Testis (tissue), 2 donors: ENCODE measurements at regions not wholly inside any gene's neighbourhood (a gene's known extent, or its start where the extent isn't known, plus 50 kb on each side); places are given as distances from the start of the nearest gene placed in this dataset.

ENCODE experiments used
- POLR2A ChIP-seq: fragments of 450-650 bp; IDR thresholded peaks from one replicate; pipeline ENCODE4 v1.6.1; 2017; ENCODE audit warnings: antibody characterized with exemption, mild to moderate bottlenecking, moderate library complexity
- TF ChIP-seq, protein P1 (sequence below), 3 experiments: fragments of 450-650 bp in 2 of 3; fragments of 200-600 bp in 1 of 3; sonication (generic) in 1 of 3; IDR thresholded peaks; one replicate each; pipeline ENCODE4 v1.5.1; 2016 to 2019; ENCODE audit warnings: antibody characterized with exemption in 3 of 3, mild to moderate bottlenecking in 2 of 3, moderate library complexity in 1 of 3

DNA sequence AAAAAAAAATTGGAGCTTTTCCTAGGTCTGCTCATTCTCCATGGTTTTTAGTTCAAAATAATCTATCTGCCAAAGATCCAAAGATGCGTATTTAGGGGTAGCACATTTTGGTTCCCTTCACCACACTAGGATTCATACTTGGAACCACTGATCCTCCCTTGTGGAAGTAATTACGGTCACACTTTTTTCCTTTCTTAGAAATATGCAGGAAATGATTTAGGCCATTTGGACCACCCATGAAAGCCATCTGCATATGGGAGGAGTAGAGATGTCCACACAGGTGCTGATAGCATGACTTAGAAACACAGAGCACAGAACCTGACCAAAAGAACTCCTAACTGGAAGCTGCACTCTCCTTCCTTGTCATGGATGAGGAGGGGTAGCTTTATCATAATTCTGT, 105.9 kb upstream of the RAI14 start:
- TF ChIP-seq, protein P1, sequence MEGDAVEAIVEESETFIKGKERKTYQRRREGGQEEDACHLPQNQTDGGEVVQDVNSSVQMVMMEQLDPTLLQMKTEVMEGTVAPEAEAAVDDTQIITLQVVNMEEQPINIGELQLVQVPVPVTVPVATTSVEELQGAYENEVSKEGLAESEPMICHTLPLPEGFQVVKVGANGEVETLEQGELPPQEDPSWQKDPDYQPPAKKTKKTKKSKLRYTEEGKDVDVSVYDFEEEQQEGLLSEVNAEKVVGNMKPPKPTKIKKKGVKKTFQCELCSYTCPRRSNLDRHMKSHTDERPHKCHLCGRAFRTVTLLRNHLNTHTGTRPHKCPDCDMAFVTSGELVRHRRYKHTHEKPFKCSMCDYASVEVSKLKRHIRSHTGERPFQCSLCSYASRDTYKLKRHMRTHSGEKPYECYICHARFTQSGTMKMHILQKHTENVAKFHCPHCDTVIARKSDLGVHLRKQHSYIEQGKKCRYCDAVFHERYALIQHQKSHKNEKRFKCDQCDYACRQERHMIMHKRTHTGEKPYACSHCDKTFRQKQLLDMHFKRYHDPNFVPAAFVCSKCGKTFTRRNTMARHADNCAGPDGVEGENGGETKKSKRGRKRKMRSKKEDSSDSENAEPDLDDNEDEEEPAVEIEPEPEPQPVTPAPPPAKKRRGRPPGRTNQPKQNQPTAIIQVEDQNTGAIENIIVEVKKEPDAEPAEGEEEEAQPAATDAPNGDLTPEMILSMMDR (IDR thresholded peaks at IDR 0.05), result no peak
- TF ChIP-seq POLR2A, result no peak
